ENCODE measurements at regions not wholly inside any gene's neighbourhood (a gene's known extent, or its start where the extent isn't known, plus 50 kb on each side); places are given as distances from the start of the nearest gene placed in this dataset.

DNA sequence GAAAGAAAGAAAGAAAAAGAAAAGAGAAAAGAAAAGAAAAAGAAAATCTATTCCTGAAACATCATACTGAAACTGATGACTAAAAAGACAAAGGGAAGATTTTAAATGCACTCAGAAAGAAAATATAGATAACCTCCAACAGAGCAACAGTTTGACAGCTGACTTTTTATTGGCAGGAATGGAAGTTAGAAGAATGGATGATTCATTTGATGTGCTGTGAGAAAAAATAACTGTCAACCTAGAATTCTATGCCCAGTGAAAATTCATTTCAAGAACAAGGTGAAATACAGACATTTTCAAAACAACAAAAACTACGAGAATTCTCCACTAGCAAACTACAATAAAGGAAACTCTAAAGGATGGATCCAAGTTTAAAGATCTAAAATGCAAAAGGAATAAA, 50.5 kb upstream of the HSPA12A start:
- no peak for DNase-seq

DNA sequence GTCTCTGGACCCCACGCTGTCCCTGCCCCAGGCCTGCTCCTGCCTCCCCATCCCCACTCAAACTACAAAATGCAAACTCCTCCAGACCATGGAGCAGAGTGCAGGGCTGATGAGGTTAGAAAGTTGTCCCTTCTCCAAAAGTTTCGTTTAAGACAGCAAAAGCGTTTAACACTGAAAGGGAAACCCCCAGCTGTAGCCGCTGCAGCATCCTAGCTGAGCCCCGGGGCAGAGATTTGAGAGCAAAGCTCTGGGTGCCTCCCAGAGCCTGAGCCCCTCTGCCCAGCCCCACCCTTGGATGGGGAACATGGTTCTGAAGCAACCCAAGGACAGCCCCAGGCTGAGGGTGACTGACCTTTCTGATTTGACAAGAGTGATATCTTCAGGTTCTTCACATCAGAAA, 52.8 kb upstream of the ENO4 start:
- DNase-seq = no peak

DNA sequence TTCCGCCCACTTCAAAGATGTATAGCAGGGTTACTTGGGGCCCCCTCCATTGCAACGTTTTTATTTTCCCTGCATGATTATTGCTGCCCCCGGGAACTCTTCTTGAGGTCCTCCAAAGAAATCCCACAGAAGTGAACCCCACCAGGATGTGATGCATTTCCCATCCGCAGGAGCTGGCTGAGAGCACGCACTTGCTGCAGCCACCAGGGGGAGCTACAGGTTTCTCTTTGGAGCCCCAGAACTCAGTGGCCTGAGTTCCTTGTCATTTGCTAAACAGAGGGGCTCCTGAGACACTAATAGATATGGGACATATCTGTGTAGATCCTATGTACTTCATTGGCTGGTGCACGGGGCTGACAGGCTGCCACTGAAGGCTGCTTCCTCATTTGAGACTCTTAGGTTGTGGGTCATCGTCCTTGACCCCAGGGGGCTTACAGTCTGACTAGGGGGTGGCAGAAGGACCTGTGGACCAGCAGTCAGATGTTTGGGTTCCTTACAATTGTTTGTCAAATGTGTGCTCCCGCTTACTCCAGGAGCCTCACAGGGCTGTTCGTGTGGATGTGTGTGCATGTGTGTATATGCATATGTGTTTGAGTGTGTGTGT, 52.3 kb upstream of the ENO4 start:
- peak; percentile 25 for DNase-seq

DNA sequence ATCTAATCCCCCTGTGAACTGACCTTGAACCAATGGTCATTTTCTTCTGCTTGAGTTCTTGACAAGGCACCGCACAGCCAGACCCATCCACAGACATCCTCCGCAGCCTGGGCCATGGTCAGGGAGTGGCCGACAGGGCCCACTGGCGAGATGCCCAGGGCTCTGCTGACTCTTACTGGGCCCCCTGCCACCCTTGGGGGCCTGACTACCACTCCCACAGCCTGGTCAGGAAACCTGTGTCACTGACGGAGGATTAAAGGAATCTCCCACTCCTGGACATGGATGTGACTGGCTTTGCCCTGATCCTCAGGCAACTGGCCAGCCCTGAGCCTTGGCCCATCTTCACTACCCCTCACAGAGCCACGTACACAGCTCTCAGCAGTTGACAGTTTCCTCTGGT, 50.4 kb upstream of the ENO4 start:
- no peak for DNase-seq

All from NCI-H1105 (cell line).